HG03064 (cell line): ENCODE measurements at regions not wholly inside any gene's neighbourhood (a gene's known extent, or its start where the extent isn't known, plus 50 kb on each side); places are given as distances from the start of the nearest gene placed in this dataset.
"Not testable (repeated sequence)": the region's sequence is repeated elsewhere in the genome, so short reads cannot be mapped to it uniquely, and the experiment has no call there.

ENCODE experiments used
- ATAC-seq: cut with Tn5 transposase; IDR thresholded peaks from one replicate; pipeline ENCODE4 v1.9.1; 2021; ENCODE audit warnings: low read depth; ENCODE audit not compliant: unreplicated experiment

DNA sequence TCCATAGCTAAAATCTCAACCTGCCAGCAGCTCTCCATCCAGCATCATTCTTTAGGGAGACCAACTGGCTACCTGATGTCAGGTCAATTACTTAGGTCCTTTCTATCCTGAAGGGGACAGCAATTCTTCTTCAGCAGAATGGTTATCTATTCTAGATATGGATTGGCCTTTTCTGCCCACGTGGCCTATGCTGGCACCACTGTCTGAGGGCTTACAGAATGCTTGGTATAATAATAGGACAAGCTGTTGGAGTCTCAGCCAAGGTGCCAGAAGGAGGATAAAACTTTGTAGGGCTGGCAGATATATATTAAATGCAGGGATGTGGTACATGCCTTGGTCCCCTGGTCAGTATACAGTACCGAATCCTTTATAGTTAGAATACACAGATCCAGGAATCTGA is 89.8 kb upstream of the C1GALT1C1 start:
- ATAC-seq: no peak

DNA sequence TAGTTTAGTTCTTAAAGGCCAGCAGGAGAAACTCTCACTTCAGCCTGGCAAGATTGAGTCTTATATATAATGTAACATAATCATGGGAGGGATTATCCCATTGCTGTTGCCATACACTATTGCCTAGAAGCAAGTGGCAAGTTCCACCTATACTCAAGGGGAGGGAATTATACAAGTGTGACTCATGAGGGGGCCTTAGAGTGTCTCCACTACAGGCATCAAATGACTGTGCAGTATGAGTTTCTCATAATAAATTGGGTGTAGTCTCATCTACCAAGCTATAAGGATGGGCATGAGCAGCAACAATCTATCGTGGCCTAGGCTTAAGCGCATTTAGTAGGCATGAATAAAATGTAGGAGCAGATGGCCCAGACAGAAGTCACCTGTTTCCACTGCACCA is 89.1 kb upstream of the C1GALT1C1 start:
- no peak for ATAC-seq

DNA sequence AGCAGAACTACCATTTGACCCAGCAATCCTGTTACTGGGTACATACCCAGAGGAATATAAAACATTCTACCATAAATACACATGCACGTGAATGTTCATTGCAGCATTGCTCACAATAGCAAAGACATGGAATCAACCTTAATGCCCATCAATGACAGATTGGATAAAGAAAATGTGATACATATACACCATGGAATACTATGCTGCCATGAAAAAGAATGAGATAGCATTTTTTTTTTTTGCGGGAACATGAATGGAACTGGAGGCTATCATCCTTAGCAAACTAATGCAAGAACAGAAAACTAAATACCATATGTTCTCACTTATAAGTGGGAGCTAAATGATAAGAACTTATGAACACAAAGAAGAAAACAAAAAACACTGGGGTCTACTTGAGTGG is 72.5 kb upstream of the C1GALT1C1 start:
- not testable (repeated sequence) for ATAC-seq

DNA sequence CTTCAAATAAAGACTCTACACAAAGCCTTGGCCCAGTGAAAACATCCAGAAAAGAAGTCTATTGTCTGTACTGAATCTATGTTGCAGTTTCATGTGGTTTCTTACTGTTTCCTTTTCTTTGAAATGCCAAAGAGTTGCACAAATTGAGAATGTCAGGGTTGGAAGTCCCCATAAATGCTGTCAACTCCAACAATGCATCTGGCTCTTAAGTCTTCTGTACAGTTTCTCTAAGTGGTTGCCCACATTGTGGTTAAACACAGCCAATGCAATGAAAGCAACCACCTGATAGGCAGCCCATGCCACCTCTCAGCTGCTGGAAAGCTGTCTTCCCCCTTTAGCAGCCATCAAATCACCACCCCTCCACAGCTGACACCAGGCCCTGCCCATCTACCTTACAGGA is 67.2 kb upstream of the C1GALT1C1 start:
- peak; percentile 94 for ATAC-seq

DNA sequence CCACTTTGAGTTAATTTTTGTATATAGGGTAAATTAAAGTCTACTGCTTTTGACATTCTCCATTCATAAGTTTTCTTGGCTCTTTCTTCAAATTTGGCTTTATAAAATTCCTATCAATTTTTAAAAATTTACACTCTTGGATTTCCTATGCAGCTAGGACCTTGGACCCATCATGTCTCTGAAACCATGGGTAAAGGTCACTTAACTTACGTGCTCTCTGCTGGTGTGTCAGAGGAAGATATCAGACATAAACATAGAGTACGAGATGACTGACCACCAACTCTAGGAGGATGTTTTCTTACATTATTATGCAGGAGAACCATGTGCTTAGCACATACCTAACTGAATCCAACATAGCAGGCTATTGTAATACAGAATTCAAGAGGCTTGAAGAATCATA is 62.5 kb upstream of the C1GALT1C1 start:
- ATAC-seq: no peak

DNA sequence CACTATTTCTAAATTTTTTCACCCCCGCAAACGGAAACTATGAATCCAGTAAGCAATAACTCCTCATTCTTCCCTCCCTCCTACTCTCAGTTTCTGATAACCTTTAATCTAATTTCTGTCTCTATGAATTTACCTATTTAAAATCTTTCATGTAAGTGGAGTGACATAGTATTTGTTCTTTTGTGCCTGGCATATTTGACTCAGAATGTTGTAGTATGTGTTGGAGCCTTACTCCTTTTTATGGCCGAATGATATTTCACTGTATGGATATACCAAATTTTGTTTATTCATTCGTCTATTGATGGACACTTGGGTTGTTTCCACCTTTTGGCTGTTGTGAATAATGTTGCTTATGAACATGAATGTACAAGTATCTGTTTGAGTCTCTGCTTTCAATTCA is 61.1 kb upstream of the C1GALT1C1 start:
- ATAC-seq: no peak

DNA sequence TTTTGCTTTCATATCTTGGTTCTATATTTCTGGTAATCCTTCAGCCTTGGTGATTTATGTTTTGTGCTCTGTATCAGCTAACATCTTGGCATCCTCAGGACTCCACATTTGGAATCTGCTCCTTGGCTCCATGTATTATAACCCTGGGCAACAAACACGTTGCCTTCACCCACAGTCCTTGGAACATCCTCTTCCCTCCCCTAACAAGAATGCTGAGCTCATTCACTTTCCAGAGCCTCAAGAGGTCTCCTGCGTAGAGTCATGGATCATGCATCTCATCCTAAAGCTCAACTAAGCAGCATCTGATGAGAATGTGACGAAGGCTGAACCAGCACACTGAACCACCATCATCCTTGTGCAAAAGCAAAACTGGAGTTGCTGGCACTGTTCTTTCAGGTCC is 60.5 kb upstream of the C1GALT1C1 start:
- ATAC-seq: no peak

DNA sequence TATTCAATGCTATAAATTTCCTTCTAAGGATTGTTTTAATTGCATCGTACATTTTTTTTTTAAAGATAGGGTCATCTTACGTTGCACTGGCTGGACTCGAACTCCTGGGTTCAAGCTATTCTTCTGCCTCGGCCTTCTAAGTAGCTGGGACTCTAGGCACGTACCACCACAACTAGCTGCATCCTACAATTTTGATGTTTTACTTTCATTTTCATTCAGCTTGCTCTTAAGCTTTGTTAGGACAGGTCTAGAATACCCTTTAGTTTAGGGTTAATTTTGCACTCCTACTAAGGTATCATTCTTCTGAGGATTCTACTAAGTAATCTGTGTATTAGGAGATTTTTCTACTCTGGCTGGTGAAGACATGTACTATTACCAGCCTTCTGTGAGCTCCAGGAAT is 50.2 kb upstream of the C1GALT1C1 start:
- no peak for ATAC-seq
